ENCODE measurements at regions not wholly inside any gene's neighbourhood (a gene's known extent, or its start where the extent isn't known, plus 50 kb on each side); places are given as distances from the start of the nearest gene placed in this dataset.

- TF ChIP-seq, protein P1, sequence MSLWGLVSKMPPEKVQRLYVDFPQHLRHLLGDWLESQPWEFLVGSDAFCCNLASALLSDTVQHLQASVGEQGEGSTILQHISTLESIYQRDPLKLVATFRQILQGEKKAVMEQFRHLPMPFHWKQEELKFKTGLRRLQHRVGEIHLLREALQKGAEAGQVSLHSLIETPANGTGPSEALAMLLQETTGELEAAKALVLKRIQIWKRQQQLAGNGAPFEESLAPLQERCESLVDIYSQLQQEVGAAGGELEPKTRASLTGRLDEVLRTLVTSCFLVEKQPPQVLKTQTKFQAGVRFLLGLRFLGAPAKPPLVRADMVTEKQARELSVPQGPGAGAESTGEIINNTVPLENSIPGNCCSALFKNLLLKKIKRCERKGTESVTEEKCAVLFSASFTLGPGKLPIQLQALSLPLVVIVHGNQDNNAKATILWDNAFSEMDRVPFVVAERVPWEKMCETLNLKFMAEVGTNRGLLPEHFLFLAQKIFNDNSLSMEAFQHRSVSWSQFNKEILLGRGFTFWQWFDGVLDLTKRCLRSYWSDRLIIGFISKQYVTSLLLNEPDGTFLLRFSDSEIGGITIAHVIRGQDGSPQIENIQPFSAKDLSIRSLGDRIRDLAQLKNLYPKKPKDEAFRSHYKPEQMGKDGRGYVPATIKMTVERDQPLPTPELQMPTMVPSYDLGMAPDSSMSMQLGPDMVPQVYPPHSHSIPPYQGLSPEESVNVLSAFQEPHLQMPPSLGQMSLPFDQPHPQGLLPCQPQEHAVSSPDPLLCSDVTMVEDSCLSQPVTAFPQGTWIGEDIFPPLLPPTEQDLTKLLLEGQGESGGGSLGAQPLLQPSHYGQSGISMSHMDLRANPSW (CRISPR knock-in tag; conservative IDR thresholded peaks at IDR 0.05; ENCODE audit: low read depth) = no peak
- TF ChIP-seq FOXP1 (CRISPR knock-in tag; IDR thresholded peaks at IDR 0.05; ENCODE audit: borderline replicate concordance) = no peak
- no peak for TF ChIP-seq PRRX2 (CRISPR knock-in tag; IDR thresholded peaks at IDR 0.05)
- no peak for TF ChIP-seq SOX15 (CRISPR knock-in tag; IDR thresholded peaks at IDR 0.05)
- TF ChIP-seq, protein P2, sequence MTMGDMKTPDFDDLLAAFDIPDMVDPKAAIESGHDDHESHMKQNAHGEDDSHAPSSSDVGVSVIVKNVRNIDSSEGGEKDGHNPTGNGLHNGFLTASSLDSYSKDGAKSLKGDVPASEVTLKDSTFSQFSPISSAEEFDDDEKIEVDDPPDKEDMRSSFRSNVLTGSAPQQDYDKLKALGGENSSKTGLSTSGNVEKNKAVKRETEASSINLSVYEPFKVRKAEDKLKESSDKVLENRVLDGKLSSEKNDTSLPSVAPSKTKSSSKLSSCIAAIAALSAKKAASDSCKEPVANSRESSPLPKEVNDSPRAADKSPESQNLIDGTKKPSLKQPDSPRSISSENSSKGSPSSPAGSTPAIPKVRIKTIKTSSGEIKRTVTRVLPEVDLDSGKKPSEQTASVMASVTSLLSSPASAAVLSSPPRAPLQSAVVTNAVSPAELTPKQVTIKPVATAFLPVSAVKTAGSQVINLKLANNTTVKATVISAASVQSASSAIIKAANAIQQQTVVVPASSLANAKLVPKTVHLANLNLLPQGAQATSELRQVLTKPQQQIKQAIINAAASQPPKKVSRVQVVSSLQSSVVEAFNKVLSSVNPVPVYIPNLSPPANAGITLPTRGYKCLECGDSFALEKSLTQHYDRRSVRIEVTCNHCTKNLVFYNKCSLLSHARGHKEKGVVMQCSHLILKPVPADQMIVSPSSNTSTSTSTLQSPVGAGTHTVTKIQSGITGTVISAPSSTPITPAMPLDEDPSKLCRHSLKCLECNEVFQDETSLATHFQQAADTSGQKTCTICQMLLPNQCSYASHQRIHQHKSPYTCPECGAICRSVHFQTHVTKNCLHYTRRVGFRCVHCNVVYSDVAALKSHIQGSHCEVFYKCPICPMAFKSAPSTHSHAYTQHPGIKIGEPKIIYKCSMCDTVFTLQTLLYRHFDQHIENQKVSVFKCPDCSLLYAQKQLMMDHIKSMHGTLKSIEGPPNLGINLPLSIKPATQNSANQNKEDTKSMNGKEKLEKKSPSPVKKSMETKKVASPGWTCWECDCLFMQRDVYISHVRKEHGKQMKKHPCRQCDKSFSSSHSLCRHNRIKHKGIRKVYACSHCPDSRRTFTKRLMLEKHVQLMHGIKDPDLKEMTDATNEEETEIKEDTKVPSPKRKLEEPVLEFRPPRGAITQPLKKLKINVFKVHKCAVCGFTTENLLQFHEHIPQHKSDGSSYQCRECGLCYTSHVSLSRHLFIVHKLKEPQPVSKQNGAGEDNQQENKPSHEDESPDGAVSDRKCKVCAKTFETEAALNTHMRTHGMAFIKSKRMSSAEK (CRISPR knock-in tag; IDR thresholded peaks at IDR 0.05; ENCODE audit: borderline replicate concordance) = no peak
- TF ChIP-seq, protein P3, sequence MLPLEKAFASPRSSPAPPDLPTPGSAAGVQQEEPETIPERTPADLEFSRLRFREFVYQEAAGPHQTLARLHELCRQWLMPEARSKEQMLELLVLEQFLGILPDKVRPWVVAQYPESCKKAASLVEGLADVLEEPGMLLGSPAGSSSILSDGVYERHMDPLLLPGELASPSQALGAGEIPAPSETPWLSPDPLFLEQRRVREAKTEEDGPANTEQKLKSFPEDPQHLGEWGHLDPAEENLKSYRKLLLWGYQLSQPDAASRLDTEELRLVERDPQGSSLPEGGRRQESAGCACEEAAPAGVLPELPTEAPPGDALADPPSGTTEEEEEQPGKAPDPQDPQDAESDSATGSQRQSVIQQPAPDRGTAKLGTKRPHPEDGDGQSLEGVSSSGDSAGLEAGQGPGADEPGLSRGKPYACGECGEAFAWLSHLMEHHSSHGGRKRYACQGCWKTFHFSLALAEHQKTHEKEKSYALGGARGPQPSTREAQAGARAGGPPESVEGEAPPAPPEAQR (CRISPR knock-in tag; IDR thresholded peaks at IDR 0.05) = no peak
- TF ChIP-seq ZNF671 (CRISPR knock-in tag; IDR thresholded peaks at IDR 0.05) = no peak
- no peak for TF ChIP-seq ZNF512 (CRISPR knock-in tag; IDR thresholded peaks at IDR 0.05; ENCODE audit: borderline replicate concordance)
- TF ChIP-seq HMGA2 (CRISPR knock-in tag; IDR thresholded peaks at IDR 0.05) = no peak
- TF ChIP-seq JAZF1 (CRISPR knock-in tag; IDR thresholded peaks at IDR 0.05) = no peak
- no peak for TF ChIP-seq TEAD4 (CRISPR knock-in tag; IDR thresholded peaks at IDR 0.05)
- TF ChIP-seq RELA (CRISPR knock-in tag; IDR thresholded peaks at IDR 0.05; ENCODE audit: borderline replicate concordance) = no peak
Measured at GRCh38 chr2:200733713-200734198, 78.0 kb upstream of the BZW1 start (continued).

- CTCF ChIA-PET = interaction anchor here (0.6 to 2.7 kb wide), 31 partner anchors 10 to 769 kb away, joined by 3 to 53 read pairs (median 4); partner anchors contain the start of genes AOX1 and KCTD18
- no peaks in the 10 kb centered on the region for H3K36me3 Mint-ChIP-seq
- POLR2A ChIA-PET = interaction anchor here (1.8 kb wide), 1 partner anchor 22 kb away, joined by 11 read pairs; no protein-coding TSS in a partner anchor
- no peak overlapping the region for H3K4me3 Mint-ChIP-seq
- no peaks in the 10 kb centered on the region for H3K27me3 Mint-ChIP-seq (ENCODE audit: low read depth)
- DNase-seq (ENCODE audit: low spot score) (no peak), ATAC-seq (no peak)
- peaks cover 39% of the 10 kb centered on the region for H3K4me1 Mint-ChIP-seq
- no peak overlapping the region for H3K27ac Mint-ChIP-seq
- no peaks in the 10 kb centered on the region for H3K9me3 Mint-ChIP-seq
- TF ChIP-seq FOXK1 (CRISPR knock-in tag; IDR thresholded peaks at IDR 0.05) (no peak), OVOL2 (CRISPR knock-in tag; IDR thresholded peaks at IDR 0.05; ENCODE audit: borderline replicate concordance) (no peak), IRF2 (CRISPR knock-in tag; IDR thresholded peaks at IDR 0.05; ENCODE audit: borderline replicate concordance, low read depth) (no peak), ZNF423 (CRISPR knock-in tag; IDR thresholded peaks at IDR 0.05) (no peak), E2F4 (CRISPR knock-in tag; IDR thresholded peaks at IDR 0.05; ENCODE audit: borderline replicate concordance, low read depth) (no peak), NFYB (CRISPR knock-in tag; conservative IDR thresholded peaks at IDR 0.05; ENCODE audit: low read depth) (no peak), ZNF219 (CRISPR knock-in tag; IDR thresholded peaks at IDR 0.05; ENCODE audit: borderline replicate concordance) (no peak), GTF2I (CRISPR knock-in tag; conservative IDR thresholded peaks at IDR 0.05) (no peak), TCF7 (CRISPR knock-in tag; IDR thresholded peaks at IDR 0.05; ENCODE audit: low read depth) (no peak), PRRX2 (CRISPR knock-in tag; IDR thresholded peaks at IDR 0.05) (no peak), CBFB (CRISPR knock-in tag; IDR thresholded peaks at IDR 0.05; ENCODE audit: low read depth) (no peak)
- TF ChIP-seq, protein P4, sequence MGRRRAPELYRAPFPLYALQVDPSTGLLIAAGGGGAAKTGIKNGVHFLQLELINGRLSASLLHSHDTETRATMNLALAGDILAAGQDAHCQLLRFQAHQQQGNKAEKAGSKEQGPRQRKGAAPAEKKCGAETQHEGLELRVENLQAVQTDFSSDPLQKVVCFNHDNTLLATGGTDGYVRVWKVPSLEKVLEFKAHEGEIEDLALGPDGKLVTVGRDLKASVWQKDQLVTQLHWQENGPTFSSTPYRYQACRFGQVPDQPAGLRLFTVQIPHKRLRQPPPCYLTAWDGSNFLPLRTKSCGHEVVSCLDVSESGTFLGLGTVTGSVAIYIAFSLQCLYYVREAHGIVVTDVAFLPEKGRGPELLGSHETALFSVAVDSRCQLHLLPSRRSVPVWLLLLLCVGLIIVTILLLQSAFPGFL (CRISPR knock-in tag; IDR thresholded peaks at IDR 0.05; ENCODE audit: borderline replicate concordance) = no peak
- TF ChIP-seq, protein P5, sequence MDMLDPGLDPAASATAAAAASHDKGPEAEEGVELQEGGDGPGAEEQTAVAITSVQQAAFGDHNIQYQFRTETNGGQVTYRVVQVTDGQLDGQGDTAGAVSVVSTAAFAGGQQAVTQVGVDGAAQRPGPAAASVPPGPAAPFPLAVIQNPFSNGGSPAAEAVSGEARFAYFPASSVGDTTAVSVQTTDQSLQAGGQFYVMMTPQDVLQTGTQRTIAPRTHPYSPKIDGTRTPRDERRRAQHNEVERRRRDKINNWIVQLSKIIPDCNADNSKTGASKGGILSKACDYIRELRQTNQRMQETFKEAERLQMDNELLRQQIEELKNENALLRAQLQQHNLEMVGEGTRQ (CRISPR knock-in tag; IDR thresholded peaks at IDR 0.05) = no peak
Measured at GRCh38 chr2:200735061-200735460, 76.6 kb upstream of the BZW1 start.

Data from WTC11 (cell line).